CD4-positive, CD25-positive, alpha-beta regulatory T cell (primary cell): ENCODE measurements at regions not wholly inside any gene's neighbourhood (a gene's known extent, or its start where the extent isn't known, plus 50 kb on each side); places are given as distances from the start of the nearest gene placed in this dataset.

ENCODE experiments used
- ATAC-seq, 2 donors: fragments of 150-1000 bp; cut with Tn5 transposase; one replicate each; pipeline ENCODE4 v1.10.0; 2021; ENCODE audit warnings: low read depth in 2 of 2, moderate number of reproducible peaks in 2 of 2, moderate library complexity in 1 of 2
- DNase-seq, 3 donors: peaks; one replicate each; pipeline versions ENCODE4 v3.0.0 to v3.0.0-alpha.2; 2012 to 2022; ENCODE audit warnings: mixed read lengths in 1 of 3
- H3K27ac ChIP-seq: one replicate; pipeline ENCODE4 v1.7.0; 2013; ENCODE audit warnings: mild to moderate bottlenecking, low read length; ENCODE audit not compliant: insufficient read depth, poor library complexity, severe bottlenecking
- H3K27me3 ChIP-seq: one replicate; pipeline ENCODE4 v1.7.0; 2013; ENCODE audit warnings: low read length; ENCODE audit not compliant: control insufficient read depth, insufficient read depth
- H3K36me3 ChIP-seq: one replicate; pipeline ENCODE4 v1.7.0; 2013; ENCODE audit warnings: mild to moderate bottlenecking, low read length, moderate library complexity; ENCODE audit not compliant: control insufficient read depth, insufficient read depth
- H3K4me1 ChIP-seq: 2 replicates; pipeline ENCODE4 v1.7.0; 2013; ENCODE audit warnings: mild to moderate bottlenecking, low read length; ENCODE audit not compliant: insufficient read depth, control insufficient read depth, poor library complexity, severe bottlenecking
- H3K4me3 ChIP-seq: one replicate; pipeline ENCODE4 v1.7.0; 2013; ENCODE audit warnings: low read depth, mild to moderate bottlenecking, low read length, moderate library complexity
- H3K9me3 ChIP-seq, 2 experiments: 1 replicate in 1 of 2; 2 replicates in 1 of 2; pipeline ENCODE4 v1.7.0; 2013; ENCODE audit warnings: low read length in 2 of 2, mild to moderate bottlenecking in 1 of 2, moderate library complexity in 1 of 2; ENCODE audit not compliant: control insufficient read depth in 2 of 2
- H3K27ac Mint-ChIP-seq, 3 donors: one replicate each; pipeline ENCODE4 v1.8.0; 2020 to 2022; ENCODE audit warnings: mild to moderate bottlenecking in 3 of 3, mixed read lengths in 3 of 3, moderate library complexity in 2 of 3
- H3K27me3 Mint-ChIP-seq: one replicate; pipeline ENCODE4 v1.8.0; 2022; ENCODE audit warnings: mild to moderate bottlenecking, mixed read lengths
- H3K36me3 Mint-ChIP-seq: one replicate; pipeline ENCODE4 v1.8.0; 2020; ENCODE audit warnings: mixed read lengths
- H3K4me1 Mint-ChIP-seq, 4 donors: one replicate each; pipeline ENCODE4 v1.8.0; 2020 to 2022; ENCODE audit warnings: mixed read lengths in 4 of 4, mild to moderate bottlenecking in 1 of 4
- H3K4me3 Mint-ChIP-seq, 4 donors: one replicate each; pipeline ENCODE4 v1.8.0; 2020 to 2022; ENCODE audit warnings: mild to moderate bottlenecking in 4 of 4, mixed read lengths in 4 of 4, moderate library complexity in 3 of 4
- H3K9me3 Mint-ChIP-seq, 7 donors: one replicate each; pipeline ENCODE4 v1.8.0; 2020 to 2022; ENCODE audit warnings: mixed read lengths in 7 of 7, mild to moderate bottlenecking in 3 of 7, moderate library complexity in 2 of 7

GRCh38 chr4:188701952-188702351 is 562.7 kb downstream of the TRIML1 start:
- Histone ChIP-seq H3K4me3 (no peak overlapping the region), H3K36me3 (no peaks in the 10 kb centered on the region), H3K27me3 (no peaks in the 10 kb centered on the region), H3K27ac (no peak overlapping the region), H3K9me3 (peaks cover 0 to 2% of the 10 kb centered on the region in 2 experiments), H3K4me1 (no peaks in the 10 kb centered on the region)
- H3K36me3 Mint-ChIP-seq: no peaks in the 10 kb centered on the region
- no peak overlapping the region for H3K4me3 Mint-ChIP-seq
- no peaks in the 10 kb centered on the region for H3K27me3 Mint-ChIP-seq
- ATAC-seq: no peak
- H3K9me3 Mint-ChIP-seq: peaks cover 0 to 14% (median 7%) of the 10 kb centered on the region in 7 donors
- no peak overlapping the region for H3K27ac Mint-ChIP-seq
- H3K4me1 Mint-ChIP-seq: no peaks in the 10 kb centered on the region
- no peak for DNase-seq

- no peak for DNase-seq
- Histone ChIP-seq H3K4me3 (no peak overlapping the region), H3K4me1 (no peaks in the 10 kb centered on the region), H3K27ac (no peak overlapping the region), H3K36me3 (no peaks in the 10 kb centered on the region), H3K27me3 (no peaks in the 10 kb centered on the region), H3K9me3 (peaks cover 0 to 2% of the 10 kb centered on the region in 2 experiments)
- Mint-ChIP-seq H3K27ac (no peak overlapping the region), H3K4me3 (no peak overlapping the region), H3K4me1 (peaks cover 0 to 4% (median 0%) of the 10 kb centered on the region in 4 donors), H3K36me3 (no peaks in the 10 kb centered on the region), H3K9me3 (peaks cover 0 to 15% (median 6%) of the 10 kb centered on the region in 7 donors), H3K27me3 (no peaks in the 10 kb centered on the region)
- no peak for ATAC-seq
Observed at GRCh38 chr4:188704288-188704687, 565.0 kb downstream of the TRIML1 start.

- Mint-ChIP-seq H3K4me3 (no peak overlapping the region), H3K4me1 (peaks cover 0 to 5% (median 0%) of the 10 kb centered on the region in 4 donors), H3K36me3 (no peaks in the 10 kb centered on the region), H3K27me3 (no peaks in the 10 kb centered on the region), H3K9me3 (peaks cover 0 to 18% (median 8%) of the 10 kb centered on the region in 7 donors), H3K27ac (no peak overlapping the region)
- DNase-seq (no peak), ATAC-seq (no peak)
- peaks cover 0 to 2% of the 10 kb centered on the region in 2 experiments for H3K9me3 ChIP-seq
- no peak overlapping the region for H3K4me3 ChIP-seq
- no peaks in the 10 kb centered on the region for H3K27me3 ChIP-seq
- no peaks in the 10 kb centered on the region for H3K4me1 ChIP-seq
- H3K36me3 ChIP-seq: no peaks in the 10 kb centered on the region
- H3K27ac ChIP-seq: no peak overlapping the region
Observed at GRCh38 chr4:188707036-188707435, 567.8 kb downstream of the TRIML1 start.

- Histone ChIP-seq H3K27ac (no peak overlapping the region), H3K27me3 (no peaks in the 10 kb centered on the region), H3K4me3 (no peak overlapping the region), H3K4me1 (no peaks in the 10 kb centered on the region), H3K36me3 (no peaks in the 10 kb centered on the region), H3K9me3 (no peaks in the 10 kb centered on the region)
- H3K4me1 Mint-ChIP-seq: no peaks in the 10 kb centered on the region
- DNase-seq: no peak
- H3K27me3 Mint-ChIP-seq: no peaks in the 10 kb centered on the region
- ATAC-seq: no peak
- no peak overlapping the region for H3K4me3 Mint-ChIP-seq
- H3K27ac Mint-ChIP-seq: no peak overlapping the region
- H3K36me3 Mint-ChIP-seq: no peaks in the 10 kb centered on the region
- peaks cover 3 to 16% (median 5%) of the 10 kb centered on the region in 7 donors for H3K9me3 Mint-ChIP-seq
Observed at GRCh38 chr4:188714501-188714900, 575.3 kb downstream of the TRIML1 start.

- no peaks in the 10 kb centered on the region for H3K27me3 ChIP-seq
- Mint-ChIP-seq H3K27ac (no peak overlapping the region), H3K36me3 (no peaks in the 10 kb centered on the region), H3K4me1 (no peaks in the 10 kb centered on the region), H3K4me3 (no peak overlapping the region), H3K27me3 (no peaks in the 10 kb centered on the region), H3K9me3 (peaks cover 2 to 16% (median 3%) of the 10 kb centered on the region in 7 donors)
- DNase-seq (no peak), ATAC-seq (no peak)
- H3K36me3 ChIP-seq: no peaks in the 10 kb centered on the region
- H3K9me3 ChIP-seq: no peaks in the 10 kb centered on the region
- no peak overlapping the region for H3K4me3 ChIP-seq
- H3K4me1 ChIP-seq: no peaks in the 10 kb centered on the region
- no peak overlapping the region for H3K27ac ChIP-seq
Observed at GRCh38 chr4:188714907-188715306, 575.7 kb downstream of the TRIML1 start.

- H3K36me3 ChIP-seq: no peaks in the 10 kb centered on the region
- DNase-seq (no peak), ATAC-seq (no peak)
- H3K4me3 Mint-ChIP-seq: no peak overlapping the region
- H3K4me1 ChIP-seq: no peaks in the 10 kb centered on the region
- no peaks in the 10 kb centered on the region for H3K27me3 Mint-ChIP-seq
- H3K27ac Mint-ChIP-seq: no peak overlapping the region
- peaks cover 2 to 20% (median 9%) of the 10 kb centered on the region in 7 donors for H3K9me3 Mint-ChIP-seq
- H3K27ac ChIP-seq: no peak overlapping the region
- H3K27me3 ChIP-seq: no peaks in the 10 kb centered on the region
- H3K4me3 ChIP-seq: no peak overlapping the region
- peaks cover 0 to 2% of the 10 kb centered on the region in 2 experiments for H3K9me3 ChIP-seq
- H3K36me3 Mint-ChIP-seq: no peaks in the 10 kb centered on the region
- no peaks in the 10 kb centered on the region for H3K4me1 Mint-ChIP-seq
Observed at GRCh38 chr4:188717661-188718060, 578.4 kb downstream of the TRIML1 start.

- no peak overlapping the region for H3K27ac Mint-ChIP-seq
- ATAC-seq: no peak
- no peaks in the 10 kb centered on the region for H3K36me3 Mint-ChIP-seq
- Histone ChIP-seq H3K27ac (no peak overlapping the region), H3K4me3 (no peak overlapping the region), H3K27me3 (no peaks in the 10 kb centered on the region), H3K4me1 (no peaks in the 10 kb centered on the region), H3K36me3 (no peaks in the 10 kb centered on the region), H3K9me3 (peaks cover 2 to 4% of the 10 kb centered on the region in 2 experiments)
- H3K27me3 Mint-ChIP-seq: no peaks in the 10 kb centered on the region
- peaks cover 2 to 23% (median 5%) of the 10 kb centered on the region in 7 donors for H3K9me3 Mint-ChIP-seq
- no peak for DNase-seq
- H3K4me3 Mint-ChIP-seq: no peak overlapping the region
- H3K4me1 Mint-ChIP-seq: no peaks in the 10 kb centered on the region
Observed at GRCh38 chr4:188719794-188720193, 580.6 kb downstream of the TRIML1 start.

GRCh38 chr4:188722911-188723310 is 583.7 kb downstream of the TRIML1 start:
- Mint-ChIP-seq H3K27me3 (no peaks in the 10 kb centered on the region), H3K4me3 (no peak overlapping the region), H3K9me3 (peaks cover 0 to 16% (median 5%) of the 10 kb centered on the region in 7 donors), H3K27ac (no peak overlapping the region), H3K36me3 (no peaks in the 10 kb centered on the region), H3K4me1 (no peaks in the 10 kb centered on the region)
- Histone ChIP-seq H3K27ac (no peak overlapping the region), H3K4me3 (no peak overlapping the region), H3K36me3 (no peaks in the 10 kb centered on the region), H3K27me3 (no peaks in the 10 kb centered on the region), H3K9me3 (peaks cover 2 to 8% of the 10 kb centered on the region in 2 experiments), H3K4me1 (no peaks in the 10 kb centered on the region)
- no peak for DNase-seq
- ATAC-seq: no peak
